HG03469 (cell line): ENCODE measurements at regions not wholly inside any gene's neighbourhood (a gene's known extent, or its start where the extent isn't known, plus 50 kb on each side); places are given as distances from the start of the nearest gene placed in this dataset.
"Not testable (repeated sequence)": the region's sequence is repeated elsewhere in the genome, so short reads cannot be mapped to it uniquely, and the experiment has no call there.

ENCODE experiments used
- ATAC-seq: cut with Tn5 transposase; IDR thresholded peaks from one replicate; pipeline ENCODE4 v1.9.1; 2021; ENCODE audit warnings: mild to moderate bottlenecking, moderate library complexity, moderate number of reproducible peaks; ENCODE audit not compliant: unreplicated experiment

DNA sequence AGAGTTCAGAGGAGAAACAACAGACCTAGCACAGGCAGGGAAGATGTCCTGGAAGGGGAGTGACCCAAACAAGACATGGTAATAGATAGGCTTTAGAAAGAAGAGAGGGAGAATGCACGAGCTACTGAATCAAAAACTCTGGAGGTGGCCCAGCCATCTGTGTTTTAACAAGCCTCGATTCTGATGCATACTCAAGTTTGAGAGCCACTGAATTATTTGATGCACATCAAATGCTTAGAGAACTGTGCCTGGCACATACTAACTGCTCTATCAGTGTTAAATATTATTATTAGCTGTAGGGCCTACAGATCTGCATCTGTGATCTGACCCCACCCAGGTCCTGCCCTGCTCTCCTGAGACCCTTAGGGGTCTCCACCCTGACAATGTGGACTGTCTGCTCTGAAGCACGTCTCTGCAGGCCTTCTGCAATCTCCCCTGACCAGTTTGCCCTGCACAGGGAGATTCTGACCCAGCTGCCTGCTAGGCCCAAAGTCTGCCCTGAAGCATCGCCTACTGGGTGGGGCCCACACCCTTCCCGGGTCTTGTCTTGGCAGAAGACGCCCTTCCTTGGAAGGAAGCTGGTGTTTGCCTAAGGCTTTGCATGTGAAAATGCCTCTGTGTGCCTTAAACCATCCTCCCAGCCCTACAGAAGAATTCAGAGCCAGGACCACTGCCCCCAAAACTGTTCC, 201.5 kb upstream of the KLF3 start:
- no peak for ATAC-seq

GRCh38 chr4:38463268-38463958, 200.6 kb upstream of the KLF3 start:
- no peak for ATAC-seq

DNA sequence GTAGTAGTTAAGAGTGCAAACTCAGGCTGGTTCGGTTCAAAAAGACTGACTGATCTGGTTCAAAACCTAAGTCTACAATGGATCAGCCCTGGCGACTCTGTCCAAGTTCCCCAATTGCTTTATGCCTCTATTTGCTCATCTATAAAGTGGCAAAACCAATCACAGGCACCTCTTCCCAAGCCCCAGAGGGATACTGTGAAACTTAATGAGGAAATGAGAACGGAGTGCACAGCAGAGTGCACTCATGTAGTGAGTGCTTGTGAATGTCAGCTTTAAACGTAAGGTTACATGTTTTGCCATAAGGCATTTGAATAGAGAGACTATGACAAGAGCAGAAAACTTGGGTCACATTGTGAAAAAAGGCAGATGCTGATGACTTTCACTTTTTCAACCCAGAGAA, 199.7 kb upstream of the KLF3 start:
- ATAC-seq, result no peak

- ATAC-seq, result no peak
Measured at GRCh38 chr4:38466401-38466800, 197.6 kb upstream of the KLF3 start.

- ATAC-seq, result no peak
Measured at GRCh38 chr4:38467296-38467695, 196.7 kb upstream of the KLF3 start.

DNA sequence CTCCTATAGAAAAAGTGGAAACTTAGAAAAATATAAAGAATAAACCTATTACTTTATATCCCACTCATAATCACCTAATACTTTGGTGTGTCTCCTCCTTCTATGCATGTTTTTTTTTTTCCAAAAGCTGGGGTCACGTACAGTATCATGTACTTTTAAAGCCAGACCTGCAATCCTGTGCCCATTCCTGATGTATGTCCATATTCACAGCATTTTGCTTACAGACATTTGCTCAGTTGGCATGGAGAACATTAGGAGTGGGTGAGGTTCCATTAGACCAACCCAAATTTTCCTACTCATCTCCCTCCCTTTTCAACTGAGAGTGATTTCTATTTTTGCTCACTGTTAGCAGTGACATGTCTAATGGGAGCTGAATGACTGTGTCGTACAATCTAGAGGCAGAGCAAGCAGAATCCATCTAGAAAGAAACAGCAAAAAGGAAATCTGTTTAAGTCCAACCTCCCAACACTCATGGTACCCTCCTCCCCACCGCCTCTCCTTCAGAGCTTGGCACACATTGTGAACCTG, 195.6 kb upstream of the KLF3 start:
- ATAC-seq, result no peak

- no peak for ATAC-seq
Measured at GRCh38 chr4:38469410-38469809, 194.6 kb upstream of the KLF3 start.

- no peak for ATAC-seq
Measured at GRCh38 chr4:38470735-38471262, 193.2 kb upstream of the KLF3 start.

GRCh38 chr4:38482696-38483095, 181.3 kb upstream of the KLF3 start:
- no peak for ATAC-seq

GRCh38 chr4:38483628-38484027, 180.4 kb upstream of the KLF3 start:
- not testable (repeated sequence) for ATAC-seq

GRCh38 chr4:38489011-38489861, 174.8 kb upstream of the KLF3 start:
- ATAC-seq, result no peak

DNA sequence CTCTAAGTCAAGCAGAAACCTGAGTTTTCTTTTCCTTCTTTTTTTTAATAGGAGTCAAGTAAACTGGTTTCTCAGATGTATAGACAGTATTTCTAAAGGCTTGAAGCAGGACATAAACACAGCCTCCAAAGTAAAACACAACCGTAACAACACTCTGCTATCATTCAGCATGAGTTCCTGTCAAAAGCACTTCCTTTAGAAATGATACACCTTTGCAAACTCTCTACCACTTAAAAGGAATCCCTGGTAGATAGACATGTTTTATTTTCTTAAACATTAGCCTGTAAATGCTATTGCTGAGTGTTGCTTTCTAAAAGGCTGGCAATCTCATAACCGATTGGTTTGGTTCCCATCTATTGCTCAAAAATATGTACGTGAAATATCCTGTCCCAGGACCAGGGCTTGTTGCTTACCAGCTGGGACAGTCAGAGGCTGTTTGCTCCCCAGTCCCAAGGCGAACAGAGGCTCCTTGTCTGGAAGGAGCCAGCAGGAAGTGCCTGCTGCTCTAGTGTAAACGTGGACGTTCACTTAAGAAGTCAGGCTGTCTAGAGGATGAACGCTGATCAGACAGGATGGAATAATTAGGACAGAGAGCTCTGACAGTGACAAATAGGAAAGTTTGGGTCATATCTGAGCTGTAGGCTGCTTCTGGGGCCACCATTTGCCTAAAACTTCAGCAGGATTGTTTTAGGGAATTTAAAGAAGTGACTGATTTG, 173.9 kb upstream of the KLF3 start:
- ATAC-seq, result no peak

GRCh38 chr4:38490753-38491446, 173.1 kb upstream of the KLF3 start:
- no peak for ATAC-seq

- no peak for ATAC-seq
Measured at GRCh38 chr4:38491854-38492478, 172.0 kb upstream of the KLF3 start.

DNA sequence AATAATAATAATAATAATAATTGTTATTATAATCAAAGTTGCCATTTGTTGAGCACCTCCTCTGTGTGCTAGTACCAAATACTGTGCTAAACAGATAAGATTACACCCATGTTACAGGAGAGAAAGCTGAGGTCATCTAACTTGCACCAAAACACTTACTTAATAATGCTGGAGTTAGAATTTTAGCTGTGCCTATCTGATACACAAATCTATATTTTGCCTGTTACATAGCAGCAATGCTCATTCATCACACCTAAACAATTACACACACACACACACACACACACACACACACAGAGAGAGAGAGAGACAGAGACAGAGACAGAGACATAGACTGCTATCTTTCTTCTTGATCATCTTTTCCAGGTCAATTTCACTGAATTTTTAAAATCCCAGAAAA, 170.9 kb upstream of the KLF3 start:
- no peak for ATAC-seq

DNA sequence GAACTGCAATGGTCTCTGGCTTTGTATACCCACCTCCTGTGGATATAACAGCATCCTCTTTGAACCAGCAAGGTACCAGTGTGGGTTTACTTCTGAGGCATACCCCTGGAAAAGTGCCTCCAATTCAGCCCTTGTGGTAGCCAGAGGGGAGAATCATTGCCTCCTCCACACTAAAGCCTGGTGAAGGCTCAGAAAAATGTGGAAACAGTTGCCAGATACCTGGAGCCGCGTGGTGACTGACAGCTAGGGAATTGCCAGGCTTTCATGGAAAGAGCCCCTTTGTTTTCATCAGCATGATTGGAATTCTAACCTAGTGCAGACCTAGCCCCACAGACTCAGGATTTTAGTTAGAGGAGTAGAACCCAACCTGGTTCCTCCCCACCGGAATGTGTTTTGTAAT, 168.6 kb upstream of the KLF3 start:
- ATAC-seq, result no peak

DNA sequence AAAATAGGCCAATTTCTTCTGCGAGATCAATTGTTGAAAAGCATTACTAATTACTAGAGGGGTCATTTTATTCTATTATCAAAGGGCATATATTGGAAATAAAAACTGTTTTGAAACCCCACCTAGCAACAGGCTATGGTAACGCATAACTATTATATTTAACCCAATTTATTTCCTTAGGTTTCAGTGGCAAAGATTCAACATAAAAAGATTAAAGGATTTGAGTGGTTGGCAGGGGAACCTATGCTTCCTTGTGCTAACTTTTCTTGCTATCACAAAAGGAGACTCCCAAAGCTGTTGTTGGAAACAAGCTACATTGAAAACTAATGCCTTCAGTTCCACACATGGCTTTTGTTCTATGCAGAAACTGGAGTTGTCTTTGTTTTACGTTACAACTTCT, 166.9 kb upstream of the KLF3 start:
- no peak for ATAC-seq

- ATAC-seq, result no peak
Measured at GRCh38 chr4:38499101-38499500, 164.9 kb upstream of the KLF3 start.

DNA sequence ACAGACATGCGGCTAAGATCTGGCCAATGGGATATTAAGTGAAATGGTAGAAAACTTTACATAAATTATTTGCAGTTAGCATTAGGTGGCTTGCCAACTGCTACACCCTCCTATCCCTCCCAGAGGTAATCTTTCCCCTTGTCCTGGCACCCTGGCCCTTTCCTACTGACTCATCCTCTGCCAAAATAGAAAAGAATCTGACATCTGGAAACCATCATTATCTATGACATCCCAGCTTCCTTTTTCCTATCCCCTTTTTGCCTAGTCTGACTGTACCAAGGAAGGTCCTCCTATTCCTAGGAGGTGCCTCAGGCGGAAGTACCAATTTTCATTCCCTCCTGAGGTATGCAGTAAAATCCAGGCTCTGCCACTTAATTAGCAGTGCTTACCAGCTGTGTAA, 163.6 kb upstream of the KLF3 start:
- ATAC-seq, result no peak

GRCh38 chr4:38501698-38502097, 162.3 kb upstream of the KLF3 start:
- no peak for ATAC-seq
